Fibroblast of peridontal ligament (primary cell): ENCODE measurements at regions not wholly inside any gene's neighbourhood (a gene's known extent, or its start where the extent isn't known, plus 50 kb on each side); places are given as distances from the start of the nearest gene placed in this dataset.
"Not testable (repeated sequence)": the region's sequence is repeated elsewhere in the genome, so short reads cannot be mapped to it uniquely, and the experiment has no call there.

Source experiments
- DNase-seq: peaks from one replicate; pipeline ENCODE4 v3.0.0-alpha.2; 2010; ENCODE audit errors: extremely low read depth

DNA sequence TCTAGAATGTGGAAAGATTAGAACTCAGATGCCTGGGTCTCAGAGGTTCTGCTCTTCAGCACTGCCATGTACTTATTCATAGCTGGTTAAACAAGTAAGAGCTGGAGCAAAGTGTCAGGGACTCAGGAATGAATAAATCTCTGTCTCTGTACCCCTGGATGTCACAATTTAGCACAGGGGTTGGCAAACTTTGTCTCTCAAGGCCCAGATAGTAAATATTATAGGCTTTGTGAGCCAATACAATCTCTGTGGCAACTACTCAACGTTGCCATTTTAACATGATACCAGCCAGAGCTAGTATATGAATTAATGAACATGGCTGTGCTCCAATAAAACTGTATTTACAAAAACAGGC lies 220.3 kb upstream of the MON1B start:
- DNase-seq: no peak

DNA sequence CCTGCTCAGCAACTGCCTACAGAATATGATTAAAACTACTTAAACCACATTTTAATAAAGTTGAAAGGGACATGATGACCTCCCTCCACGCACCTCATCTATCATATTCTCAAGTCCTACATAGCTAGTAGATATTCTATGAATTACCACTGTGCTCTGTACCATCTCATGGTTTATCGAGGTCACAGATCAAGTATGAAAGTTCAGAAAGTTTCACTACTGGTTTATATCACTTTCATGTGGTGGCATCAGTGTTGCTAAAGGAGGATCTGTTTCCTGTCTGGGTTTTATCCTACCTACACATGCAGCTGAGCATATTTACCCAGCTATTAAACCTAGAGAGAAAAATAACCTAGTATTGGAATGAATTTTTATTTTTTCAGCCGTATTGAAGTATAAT lies 214.9 kb upstream of the MON1B start:
- DNase-seq: no peak

- no peak for DNase-seq
Measured at GRCh38 chr16:76976756-76977155, 214.2 kb upstream of the MON1B start.

GRCh38 chr16:76984196-76984595 lies 206.8 kb upstream of the MON1B start:
- no peak for DNase-seq

DNA sequence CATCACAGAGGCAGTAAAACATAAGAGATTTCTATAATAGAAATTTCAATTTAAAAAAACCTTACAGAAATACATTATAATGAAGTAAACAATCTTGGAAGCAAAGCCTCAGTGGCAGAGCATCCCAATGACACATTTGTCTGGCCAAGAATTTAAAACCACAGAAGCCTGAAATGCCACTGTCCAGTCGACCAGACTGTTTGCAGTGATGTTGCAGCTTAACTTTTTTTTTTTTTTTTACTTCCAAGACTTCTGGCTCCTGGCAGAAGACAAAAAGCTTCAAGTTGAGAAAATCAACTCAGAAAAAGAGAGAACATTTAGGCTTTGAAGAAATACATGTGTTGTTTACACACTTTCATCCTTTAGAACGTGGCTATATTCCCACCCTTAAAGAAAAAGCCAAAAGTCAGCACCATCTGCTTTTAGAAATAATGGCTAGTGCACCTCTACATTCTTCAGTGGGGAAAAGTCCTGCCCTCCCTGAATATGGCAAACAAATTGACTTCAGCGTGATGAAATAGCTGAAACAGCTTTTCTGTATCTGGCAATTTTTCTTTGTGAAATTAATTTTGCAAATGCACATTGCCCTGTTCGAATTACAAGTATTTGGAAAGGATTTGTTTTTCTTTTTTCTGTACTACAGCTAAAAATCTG lies 205.5 kb upstream of the MON1B start:
- DNase-seq: peak; percentile 5

DNA sequence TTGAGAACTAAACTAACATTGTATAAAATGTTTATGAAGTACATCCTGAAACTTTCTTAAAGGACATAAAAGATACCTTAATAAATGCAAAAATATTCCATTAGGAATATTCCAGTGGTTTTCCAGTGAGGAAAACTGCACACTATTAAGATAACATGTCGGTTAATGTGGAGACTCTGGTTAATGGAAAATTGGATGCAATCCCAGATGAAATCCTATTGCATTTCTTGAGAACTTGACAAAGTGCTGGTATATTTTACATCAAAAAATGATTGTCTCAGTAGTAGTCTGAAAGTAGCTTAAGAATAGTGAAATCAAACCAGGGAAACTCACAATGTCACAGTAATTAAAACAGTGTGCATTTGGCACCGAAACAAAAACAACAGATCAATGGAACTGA lies 202.5 kb upstream of the MON1B start:
- no peak for DNase-seq

DNA sequence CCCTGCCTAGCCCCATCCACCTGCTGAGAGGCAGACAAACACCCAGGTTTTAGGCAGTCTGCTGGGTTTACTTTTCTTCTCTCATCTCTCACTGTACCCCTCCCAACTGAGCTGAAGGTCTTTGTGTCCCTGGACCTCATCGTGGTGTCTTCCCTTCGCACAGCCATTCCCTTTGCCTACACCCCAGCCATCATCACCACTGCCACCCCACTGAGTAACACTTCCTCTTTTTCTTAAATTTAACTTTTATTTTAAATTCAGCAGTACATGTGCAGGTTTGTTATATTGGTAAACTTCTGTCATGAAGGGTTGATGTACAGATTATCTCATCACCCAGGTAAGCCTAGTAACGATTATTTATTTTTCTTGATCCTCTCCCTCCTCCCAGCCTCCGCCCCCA lies 188.3 kb upstream of the MON1B start:
- DNase-seq: no peak

GRCh38 chr16:77009453-77009852 lies 181.5 kb upstream of the MON1B start:
- DNase-seq: no peak

DNA sequence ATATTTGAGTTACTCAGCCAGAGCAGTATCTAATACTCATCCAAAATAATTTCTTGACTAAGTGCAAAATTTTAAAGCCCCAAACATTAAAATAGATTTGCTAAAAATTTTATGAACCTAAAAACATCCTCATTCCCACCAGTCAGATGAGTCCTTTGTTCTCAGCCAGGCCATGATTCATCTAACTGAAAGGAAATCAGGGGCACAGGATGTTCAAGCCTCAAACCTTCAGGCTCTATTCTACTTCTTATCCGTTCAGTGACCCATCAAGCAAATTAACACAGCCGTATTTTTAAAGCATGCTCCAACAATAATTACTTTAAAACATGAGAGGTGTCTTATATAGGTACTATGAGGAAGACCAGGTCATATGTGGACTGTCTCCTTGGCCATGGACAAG lies 176.5 kb upstream of the MON1B start:
- DNase-seq: no peak

- DNase-seq: no peak
Measured at GRCh38 chr16:77030600-77030999, 160.4 kb upstream of the MON1B start.

DNA sequence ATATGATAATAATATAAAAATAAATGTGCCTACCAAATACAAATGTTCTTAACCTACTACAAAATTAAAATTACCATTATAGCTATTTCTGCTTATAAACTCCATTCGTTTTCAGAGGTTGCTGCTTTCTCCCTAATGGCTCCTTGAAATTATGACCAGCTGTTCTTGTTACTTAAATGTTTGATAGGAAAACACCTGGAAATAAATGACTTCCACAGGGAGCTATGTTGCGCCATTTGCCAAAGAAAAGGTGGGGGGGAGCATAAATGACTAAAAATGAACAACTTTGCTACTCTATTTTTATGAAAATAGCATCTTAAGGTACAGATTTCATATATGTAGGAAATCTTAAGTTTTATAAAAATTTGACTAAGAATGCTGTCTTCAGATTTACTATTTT lies 157.5 kb upstream of the MON1B start:
- DNase-seq: no peak

DNA sequence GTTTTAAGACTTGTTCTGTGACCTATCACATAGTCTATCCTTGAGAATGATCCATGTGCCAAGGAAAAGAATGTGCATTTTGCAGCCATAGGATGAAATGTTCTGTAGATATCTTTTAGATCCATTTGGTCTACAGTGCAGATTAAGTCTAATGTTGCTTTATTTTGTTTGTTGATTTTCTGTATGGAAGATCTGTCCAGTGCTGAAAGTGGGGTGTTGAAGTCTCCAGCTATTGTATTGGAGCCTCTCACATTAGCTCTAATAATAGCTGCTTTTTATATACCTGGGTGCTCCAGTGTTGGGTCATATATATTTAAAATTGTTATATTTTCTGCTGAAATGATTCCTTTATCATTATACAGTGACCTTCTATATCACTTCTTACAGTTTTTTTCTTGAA lies 155.6 kb upstream of the MON1B start:
- no peak for DNase-seq

GRCh38 chr16:77037696-77038347 lies 153.2 kb upstream of the MON1B start:
- DNase-seq: no peak

DNA sequence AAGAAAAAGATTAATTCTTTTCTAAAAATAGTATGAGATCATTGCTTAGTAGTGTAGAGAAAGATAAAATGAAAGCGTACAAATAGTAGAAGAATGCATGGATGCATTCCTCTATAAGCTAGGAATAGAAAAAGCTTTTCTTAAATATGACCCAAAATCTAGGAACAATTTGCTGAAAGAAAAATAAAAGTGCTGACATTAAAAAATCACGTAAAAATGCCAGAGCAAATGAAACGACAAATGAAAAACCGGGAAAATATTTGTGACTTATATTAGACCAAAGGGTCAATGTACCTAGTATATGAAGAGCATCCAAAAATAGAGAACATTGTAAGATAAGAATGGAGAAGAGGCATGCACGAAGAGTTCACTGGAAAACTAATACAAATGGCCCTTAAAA lies 149.5 kb upstream of the MON1B start:
- no peak for DNase-seq

DNA sequence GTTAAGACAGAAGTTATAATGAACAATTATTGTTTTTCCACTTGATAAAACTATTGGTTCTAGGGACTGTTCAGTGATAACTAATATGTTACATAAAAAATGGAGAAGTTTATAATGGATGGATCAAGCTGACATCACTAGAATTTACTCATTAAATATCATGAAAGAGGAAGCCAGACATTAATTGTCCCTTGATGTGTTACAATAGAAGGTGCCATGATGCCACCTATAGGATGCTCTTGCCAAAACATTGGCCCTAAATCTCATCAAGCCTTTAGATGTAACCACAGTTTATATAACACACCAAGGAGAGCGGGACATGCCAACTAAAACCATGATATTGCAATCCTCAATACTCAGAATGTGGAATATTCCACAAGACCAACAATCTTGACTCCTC lies 147.9 kb upstream of the MON1B start:
- DNase-seq: peak; percentile 51

DNA sequence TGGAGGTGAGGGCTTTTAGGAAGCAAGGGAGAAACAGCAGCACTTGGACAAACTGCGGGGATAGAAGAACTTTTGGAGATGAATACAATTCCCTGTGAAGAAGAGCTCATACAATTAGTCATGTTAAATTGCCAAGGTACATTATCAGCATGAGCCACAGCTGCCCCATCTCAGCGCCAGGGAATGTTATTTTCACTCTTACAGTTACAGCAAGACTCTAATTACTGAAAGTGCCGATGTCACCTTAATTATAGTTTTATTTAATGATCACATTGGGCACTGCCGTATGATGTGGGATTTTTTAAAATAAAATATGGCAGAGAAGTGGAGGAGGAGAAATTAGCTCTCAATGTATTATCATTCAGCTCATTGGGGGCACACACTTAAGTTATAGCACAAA lies 144.8 kb upstream of the MON1B start:
- no peak for DNase-seq

GRCh38 chr16:77048085-77048484 lies 142.9 kb upstream of the MON1B start:
- DNase-seq: no peak

GRCh38 chr16:77049577-77049976 lies 141.4 kb upstream of the MON1B start:
- no peak for DNase-seq

DNA sequence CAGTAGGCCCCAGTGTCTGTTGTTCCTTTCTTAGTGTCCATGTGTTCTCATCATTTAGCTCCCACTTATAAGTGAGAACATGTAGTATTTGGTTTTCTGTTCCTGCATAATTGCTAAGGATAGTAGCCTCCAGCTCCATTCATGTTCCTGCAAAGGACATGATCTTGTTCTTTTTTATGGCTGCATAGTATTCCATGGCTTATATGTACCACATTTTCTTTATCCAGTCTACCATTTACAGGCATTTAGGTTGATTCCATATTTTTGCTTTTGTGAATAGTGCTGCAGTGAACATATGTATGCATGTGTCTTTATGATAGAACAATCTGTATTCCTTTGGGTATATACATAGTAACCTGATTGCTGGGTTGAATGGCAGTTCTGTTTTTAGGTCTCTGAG lies 134.4 kb upstream of the MON1B start:
- not testable (repeated sequence) for DNase-seq

DNA sequence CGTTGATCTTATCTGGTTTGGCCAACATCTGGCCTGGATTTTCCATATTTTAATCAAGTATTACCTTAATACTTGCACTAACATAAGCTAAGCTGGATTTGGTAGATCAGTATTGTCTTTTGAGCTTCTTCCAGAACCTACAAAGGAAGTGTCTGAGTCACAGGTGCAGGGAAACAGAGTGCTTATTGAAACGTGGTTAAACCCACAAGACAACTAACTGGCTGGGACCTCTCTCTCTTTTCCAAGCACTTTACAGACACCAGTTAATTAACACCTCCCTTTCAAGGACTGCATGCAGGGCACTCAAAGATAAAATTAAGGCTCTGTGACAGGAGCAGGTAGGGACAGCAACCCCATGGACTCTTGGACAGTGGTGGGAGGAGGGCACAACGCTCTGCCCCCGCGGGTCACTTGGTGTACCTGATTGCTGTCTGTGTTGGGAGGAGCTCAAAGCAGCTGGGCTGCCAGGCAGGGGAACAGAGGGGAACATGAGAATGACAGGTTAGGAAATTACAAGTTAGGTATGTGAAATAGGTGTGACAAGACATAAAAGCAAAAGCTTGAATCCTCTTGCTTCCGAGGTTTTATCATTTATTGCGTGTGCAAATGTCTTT lies 133.7 kb upstream of the MON1B start:
- DNase-seq: no peak

GRCh38 chr16:77059446-77059845 lies 131.5 kb upstream of the MON1B start:
- no peak for DNase-seq

GRCh38 chr16:77060614-77061013 lies 130.4 kb upstream of the MON1B start:
- no peak for DNase-seq

DNA sequence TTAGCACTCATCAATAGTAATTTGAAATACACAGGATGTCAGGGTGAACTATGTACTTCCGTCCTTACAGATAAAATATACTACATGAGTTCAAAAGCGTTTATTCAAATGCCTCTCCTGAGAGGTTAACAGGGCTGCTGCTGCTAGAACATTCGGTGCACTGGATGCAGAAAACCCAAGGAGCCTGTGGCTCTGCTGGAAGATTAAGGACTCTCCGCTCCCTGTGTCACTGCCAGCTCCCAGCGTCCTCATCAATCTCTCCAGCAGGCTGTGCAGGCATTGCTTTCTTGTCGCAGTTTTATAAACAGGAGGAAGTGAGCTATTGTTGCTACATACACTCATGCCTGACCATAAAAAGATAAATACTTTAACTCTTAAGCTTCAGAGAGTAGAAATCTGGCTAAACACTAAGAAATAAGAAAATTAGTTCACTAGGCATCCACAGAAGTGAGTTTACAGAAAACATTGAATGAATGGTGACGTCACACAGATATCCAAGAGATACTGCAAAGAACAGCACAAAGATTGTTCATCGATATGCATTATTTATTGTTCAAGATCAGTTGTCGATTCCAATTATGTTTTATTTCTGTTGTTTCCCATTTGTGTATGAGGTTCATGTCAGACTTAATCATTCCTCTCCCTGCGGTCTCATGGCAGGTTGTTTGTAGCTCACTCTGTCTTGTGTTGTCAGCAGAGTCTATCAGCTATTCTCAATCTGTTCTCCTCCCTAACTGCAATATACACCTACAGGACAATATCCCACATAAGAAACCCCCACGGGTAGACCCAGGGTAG lies 127.9 kb upstream of the MON1B start:
- DNase-seq: no peak
